ENCODE measurements at regions not wholly inside any gene's neighbourhood (a gene's known extent, or its start where the extent isn't known, plus 50 kb on each side); places are given as distances from the start of the nearest gene placed in this dataset.

GRCh38 chr2:82959727-82960126 is 1499.4 kb downstream of the SUCLG1 start:
- TF ChIP-seq POLR2A (IDR thresholded peaks at IDR 0.05; ENCODE audit: low read length): no peak
- no peak for TF ChIP-seq GATA1 (IDR thresholded peaks at IDR 0.05; ENCODE audit: low read depth, low read length)
